CD14-positive monocyte (primary cell): ENCODE measurements at regions not wholly inside any gene's neighbourhood (a gene's known extent, or its start where the extent isn't known, plus 50 kb on each side); places are given as distances from the start of the nearest gene placed in this dataset.

Experiments
- DNase-seq, 3 donors: peaks; one replicate each; pipeline ENCODE4 v3.0.0-alpha.2; 2011 to 2022
- H2AFZ ChIP-seq: 2 replicates; pipeline ENCODE4 v1.6.0; 2012; ENCODE audit warnings: mild to moderate bottlenecking, low read depth, low read length, inconsistent platforms; ENCODE audit not compliant: insufficient read depth, poor library complexity, severe bottlenecking
- H3K27ac ChIP-seq, 2 donors: 1 replicate in 1 of 2; 2 replicates in 1 of 2; pipeline ENCODE4 v1.5.1; 2012 to 2013; ENCODE audit warnings: low read length in 2 of 2, control low read depth in 1 of 2, inconsistent platforms in 1 of 2, low read depth in 1 of 2, mild to moderate bottlenecking in 1 of 2
- H3K27me3 ChIP-seq, 2 donors: one replicate each; pipeline versions ENCODE4 v1.6.0 to v1.6.1; 2011 to 2013; ENCODE audit warnings: low read length in 2 of 2; ENCODE audit not compliant: control insufficient read depth in 2 of 2, insufficient read depth in 2 of 2
- H3K36me3 ChIP-seq, 2 donors: replicated peaks in 1 of 2; 1 replicate in 1 of 2; 2 replicates in 1 of 2; pipeline versions ENCODE4 v1.5.1 to v1.6.1; 2012 to 2013; ENCODE audit warnings: low read length in 2 of 2, control low read depth in 1 of 2, inconsistent platforms in 1 of 2, mild to moderate bottlenecking in 1 of 2; ENCODE audit not compliant: insufficient read depth in 2 of 2, control insufficient read depth in 1 of 2
- H3K4me1 ChIP-seq, 2 donors: 1 replicate in 1 of 2; 2 replicates in 1 of 2; pipeline versions ENCODE4 v1.5.1 to v1.6.1; 2012 to 2013; ENCODE audit warnings: low read length in 2 of 2, control low read depth in 1 of 2, inconsistent platforms in 1 of 2, mild to moderate bottlenecking in 1 of 2, moderate library complexity in 1 of 2; ENCODE audit not compliant: insufficient read depth in 2 of 2, control insufficient read depth in 1 of 2
- H3K4me2 ChIP-seq: replicated peaks from 2 replicates; pipeline ENCODE3; 2012; ENCODE audit warnings: low read length, moderate library complexity, mild to moderate bottlenecking; ENCODE audit not compliant: poor library complexity, severe bottlenecking; ENCODE audit errors: extremely low read depth
- H3K4me3 ChIP-seq, 3 experiments: fragments of 200-600 bp in 1 of 3; sonication (generic) in 1 of 3; replicated peaks in 1 of 3; 1 replicate in 2 of 3; 2 replicates in 1 of 3; pipeline ENCODE4 v1.5.1; 2011 to 2013; ENCODE audit warnings: low read length in 3 of 3, mild to moderate bottlenecking in 3 of 3, control low read depth in 2 of 3, low read depth in 2 of 3, inconsistent platforms in 1 of 3, moderate library complexity in 1 of 3
- H3K79me2 ChIP-seq: 2 replicates; pipeline ENCODE4 v1.6.0; 2012; ENCODE audit warnings: mild to moderate bottlenecking, control low read depth, inconsistent platforms, low read length, moderate library complexity; ENCODE audit not compliant: insufficient read depth
- H3K9ac ChIP-seq: 2 replicates; pipeline ENCODE4 v1.6.0; 2017; ENCODE audit warnings: low read length, mild to moderate bottlenecking; ENCODE audit not compliant: insufficient read depth, poor library complexity, severe bottlenecking
- H3K9me3 ChIP-seq, 2 donors: replicated peaks in 1 of 2; 1 replicate in 1 of 2; 2 replicates in 1 of 2; pipeline versions ENCODE4 v1.5.1 to v1.6.1; 2012 to 2013; ENCODE audit warnings: low read length in 2 of 2, control low read depth in 1 of 2; ENCODE audit not compliant: control insufficient read depth in 1 of 2, insufficient read depth in 1 of 2
- H4K20me1 ChIP-seq: 2 replicates; pipeline ENCODE4 v1.6.0; 2012; ENCODE audit warnings: mild to moderate bottlenecking, low read length, control low read depth, moderate library complexity; ENCODE audit not compliant: insufficient read depth
- H3K27ac Mint-ChIP-seq, 7 donors: one replicate each; pipeline ENCODE4 v1.8.0; 2020; ENCODE audit warnings: mild to moderate bottlenecking in 7 of 7, mixed read lengths in 7 of 7, moderate library complexity in 6 of 7, inconsistent platforms in 2 of 7
- H3K27me3 Mint-ChIP-seq, 3 donors: one replicate each; pipeline ENCODE4 v1.8.0; 2021 to 2022; ENCODE audit warnings: low read depth in 3 of 3, mild to moderate bottlenecking in 3 of 3, mixed read lengths in 3 of 3, moderate library complexity in 3 of 3, inconsistent platforms in 1 of 3
- H3K36me3 Mint-ChIP-seq, 2 donors: one replicate each; pipeline ENCODE4 v1.8.0; 2020; ENCODE audit warnings: mixed read lengths in 2 of 2, inconsistent platforms in 1 of 2, mild to moderate bottlenecking in 1 of 2
- H3K4me1 Mint-ChIP-seq: one replicate; pipeline ENCODE4 v1.8.0; 2020; ENCODE audit warnings: mild to moderate bottlenecking, mixed read lengths
- H3K4me3 Mint-ChIP-seq, 2 donors: one replicate each; pipeline ENCODE4 v1.8.0; 2020; ENCODE audit warnings: mild to moderate bottlenecking in 2 of 2, mixed read lengths in 2 of 2, moderate library complexity in 1 of 2
- H3K9me3 Mint-ChIP-seq, 7 donors: one replicate each; pipeline ENCODE4 v1.8.0; 2020 to 2022; ENCODE audit warnings: mixed read lengths in 7 of 7, mild to moderate bottlenecking in 6 of 7, moderate library complexity in 6 of 7, inconsistent platforms in 2 of 7
- CTCF ChIP-seq: fragments of 200-600 bp; IDR thresholded peaks from one replicate; pipeline ENCODE4 v1.8.0; 2022; ENCODE audit warnings: antibody characterized with exemption, mild to moderate bottlenecking
- WGBS: methylation state at CpG from one replicate; pipeline ENCODE4 v1.1.5; 2013; ENCODE audit warnings: missing lambda C conversion rate; ENCODE audit not compliant: insufficient coverage; 5-methylcytosine and 5-hydroxymethylcytosine counted together
- intact Hi-C, 2 donors: fragments of 100-400 bp; cut with micrococcal nuclease; formaldehyde crosslinking; loops; one replicate each; pipeline versions ENCODE4 v1.15.0 to v1.15.1; 2023

GRCh38 chr15:46567968-46568367, 933.1 kb downstream of the SQOR start:
- H3K9ac ChIP-seq = no peak overlapping the region
- no peak overlapping the region for H3K4me3 Mint-ChIP-seq
- H3K27ac Mint-ChIP-seq = no peak overlapping the region
- no peaks in the 10 kb centered on the region for H3K27me3 ChIP-seq
- no peak overlapping the region for H2AFZ ChIP-seq
- H3K4me2 ChIP-seq = no peak overlapping the region
- H4K20me1 ChIP-seq = no peaks in the 10 kb centered on the region
- H3K79me2 ChIP-seq = no peaks in the 10 kb centered on the region
- peaks cover 5 to 18% (median 12%) of the 10 kb centered on the region in 7 donors for H3K9me3 Mint-ChIP-seq
- no peak overlapping the region for H3K4me3 ChIP-seq
- DNase-seq = no peak
- no peak for TF ChIP-seq CTCF
- no peaks in the 10 kb centered on the region for H3K4me1 ChIP-seq
- intact Hi-C loops = no loop called here
- H3K4me1 Mint-ChIP-seq = no peaks in the 10 kb centered on the region
- H3K27me3 Mint-ChIP-seq = no peaks in the 10 kb centered on the region
- no peak overlapping the region for H3K27ac ChIP-seq
- peaks cover 17 to 30% of the 10 kb centered on the region in 2 donors for H3K9me3 ChIP-seq
- H3K36me3 ChIP-seq = no peaks in the 10 kb centered on the region
- no peaks in the 10 kb centered on the region for H3K36me3 Mint-ChIP-seq
- no CpG with 5 or more reads among the region's 3 CpGs for WGBS

- Mint-ChIP-seq H3K9me3 (peaks cover 4 to 20% (median 10%) of the 10 kb centered on the region in 7 donors), H3K36me3 (no peaks in the 10 kb centered on the region), H3K4me1 (no peaks in the 10 kb centered on the region), H3K4me3 (no peak overlapping the region), H3K27ac (no peak overlapping the region), H3K27me3 (no peaks in the 10 kb centered on the region)
- Histone ChIP-seq H3K79me2 (no peaks in the 10 kb centered on the region), H3K4me3 (no peak overlapping the region), H3K4me1 (no peaks in the 10 kb centered on the region), H3K9me3 (peaks cover 15 to 30% of the 10 kb centered on the region in 2 donors), H3K4me2 (no peak overlapping the region), H4K20me1 (no peaks in the 10 kb centered on the region), H3K27ac (no peak overlapping the region), H3K36me3 (no peaks in the 10 kb centered on the region), H3K27me3 (no peaks in the 10 kb centered on the region), H2AFZ (no peak overlapping the region), H3K9ac (no peak overlapping the region)
- intact Hi-C loops = no loop called here
- DNase-seq = no peak
- WGBS = no CpG with 5 or more reads among the region's 1 CpG
- no peak for TF ChIP-seq CTCF
These were observed 935.0 kb downstream of the SQOR start for GRCh38 chr15:46569781-46570180.
